AG04450 (cell line): ENCODE measurements at regions not wholly inside any gene's neighbourhood (a gene's known extent, or its start where the extent isn't known, plus 50 kb on each side); places are given as distances from the start of the nearest gene placed in this dataset.
A peak's percentile ranks its signal among the peaks of the same experiment; 100 is the strongest.

Experiments
- CTCF ChIA-PET: fragments of 300-600, 350-600 bp; formaldehyde crosslinking; extraction: SDS; loops from one replicate; lab custom pipeline; 2022; ENCODE audit warnings: antibody characterized with exemption, inconsistent platforms; lab: Charles Lee
- POLR2A ChIA-PET: fragments of 350-600 bp; formaldehyde crosslinking; extraction: SDS; loops from one replicate; lab custom pipeline; 2021; ENCODE audit warnings: antibody characterized with exemption, inconsistent platforms; lab: Yijun Ruan, JAX
- DNase-seq: peaks from one replicate; pipeline ENCODE4 v3.0.0-alpha.2; 2011; ENCODE audit warnings: low read depth, low spot score
- H3K27ac ChIP-seq: one replicate; pipeline ENCODE4 v1.5.1; 2012; ENCODE audit warnings: low read depth, low read length, control low read depth
- H3K27me3 ChIP-seq: one replicate; pipeline ENCODE4 v1.6.0; 2012; ENCODE audit warnings: low read length; ENCODE audit not compliant: control insufficient read depth, insufficient read depth
- H3K4me3 ChIP-seq: 2 replicates; pipeline ENCODE4 v1.5.1; 2011; ENCODE audit warnings: mild to moderate bottlenecking, low read depth, low read length, control low read depth
- H3K9me3 ChIP-seq: 2 replicates; pipeline ENCODE4 v1.5.1; 2012; ENCODE audit warnings: low read length; ENCODE audit not compliant: control insufficient read depth, insufficient read depth
- TF ChIP-seq, protein P1 (sequence below): IDR thresholded peaks from 2 replicates; pipeline ENCODE4 v1.5.1; 2011; ENCODE audit warnings: low read depth, low read length, control low read depth, inconsistent platforms

DNA sequence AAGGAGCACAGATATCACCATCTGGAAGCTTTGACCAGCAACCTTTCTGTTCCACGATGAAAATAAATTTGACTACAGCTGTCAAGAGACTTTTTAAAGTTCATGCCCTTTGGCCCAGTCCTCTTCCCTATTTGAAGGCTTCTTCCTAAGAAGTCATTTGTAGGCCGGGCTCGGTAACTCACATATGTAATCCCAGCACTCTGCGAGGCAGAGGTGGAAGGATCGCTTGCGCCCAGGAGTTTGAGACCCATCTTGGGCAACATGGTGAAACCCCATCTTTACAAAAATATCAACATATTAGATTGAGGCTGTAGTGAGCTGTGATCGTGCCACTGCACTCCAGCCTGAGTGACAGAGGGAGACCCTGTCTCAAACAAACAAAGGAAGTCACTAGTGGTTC is 58.3 kb upstream of the IFFO2 start:
- Histone ChIP-seq H3K27ac (no peak overlapping the region), H3K27me3 (no peaks in the 10 kb centered on the region), H3K9me3 (no peaks in the 10 kb centered on the region), H3K4me3 (no peak overlapping the region)
- ChIA-PET POLR2A (no interaction called here), CTCF (interaction anchor here (0.7 kb wide), 1 partner anchor 108 kb away, joined by 3 read pairs; no protein-coding TSS in a partner anchor)
- DNase-seq: no peak
- TF ChIP-seq, protein P1, sequence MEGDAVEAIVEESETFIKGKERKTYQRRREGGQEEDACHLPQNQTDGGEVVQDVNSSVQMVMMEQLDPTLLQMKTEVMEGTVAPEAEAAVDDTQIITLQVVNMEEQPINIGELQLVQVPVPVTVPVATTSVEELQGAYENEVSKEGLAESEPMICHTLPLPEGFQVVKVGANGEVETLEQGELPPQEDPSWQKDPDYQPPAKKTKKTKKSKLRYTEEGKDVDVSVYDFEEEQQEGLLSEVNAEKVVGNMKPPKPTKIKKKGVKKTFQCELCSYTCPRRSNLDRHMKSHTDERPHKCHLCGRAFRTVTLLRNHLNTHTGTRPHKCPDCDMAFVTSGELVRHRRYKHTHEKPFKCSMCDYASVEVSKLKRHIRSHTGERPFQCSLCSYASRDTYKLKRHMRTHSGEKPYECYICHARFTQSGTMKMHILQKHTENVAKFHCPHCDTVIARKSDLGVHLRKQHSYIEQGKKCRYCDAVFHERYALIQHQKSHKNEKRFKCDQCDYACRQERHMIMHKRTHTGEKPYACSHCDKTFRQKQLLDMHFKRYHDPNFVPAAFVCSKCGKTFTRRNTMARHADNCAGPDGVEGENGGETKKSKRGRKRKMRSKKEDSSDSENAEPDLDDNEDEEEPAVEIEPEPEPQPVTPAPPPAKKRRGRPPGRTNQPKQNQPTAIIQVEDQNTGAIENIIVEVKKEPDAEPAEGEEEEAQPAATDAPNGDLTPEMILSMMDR: no peak

DNA sequence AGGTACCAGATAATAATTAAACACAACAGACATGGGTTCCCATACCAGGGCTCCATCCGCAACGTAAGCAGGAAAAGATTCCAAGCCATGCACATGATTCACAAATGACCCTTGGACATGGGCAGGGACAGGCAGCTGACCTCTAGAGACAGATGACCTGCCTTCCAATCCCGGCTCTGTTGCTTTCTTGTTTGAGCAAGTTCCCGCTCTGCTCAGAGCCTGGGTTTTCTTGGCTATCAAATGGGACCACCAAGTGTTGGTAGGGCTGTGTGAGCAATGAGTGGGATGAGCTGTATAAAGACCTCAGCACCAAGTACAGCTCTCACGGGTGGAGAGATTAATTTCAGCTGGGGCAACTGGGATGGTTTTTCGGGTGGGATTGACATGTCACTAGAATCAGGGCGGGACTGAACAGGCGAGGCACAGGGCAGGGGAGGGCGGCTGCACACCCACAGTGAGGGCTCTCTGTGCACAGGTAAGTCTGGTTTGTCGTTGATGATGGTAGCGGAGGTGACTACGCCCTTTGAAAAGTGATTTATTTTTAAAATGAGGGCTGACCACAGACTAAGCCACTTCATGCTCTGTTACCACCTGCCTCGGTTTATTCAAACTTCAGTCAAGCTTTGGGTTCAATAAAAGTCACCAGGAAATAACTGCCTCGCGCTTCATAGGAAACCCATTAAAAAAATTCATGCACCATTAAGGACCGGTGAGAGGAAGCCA is 57.5 kb upstream of the IFFO2 start:
- Histone ChIP-seq H3K4me3 (no peak overlapping the region), H3K27ac (no peak overlapping the region), H3K27me3 (no peaks in the 10 kb centered on the region), H3K9me3 (no peaks in the 10 kb centered on the region)
- ChIA-PET POLR2A (no interaction called here), CTCF (interaction anchor here (0.7 kb wide), 1 partner anchor 107 kb away, joined by 3 read pairs; no protein-coding TSS in a partner anchor)
- TF ChIP-seq, protein P1: no peak
- DNase-seq: no peak

DNA sequence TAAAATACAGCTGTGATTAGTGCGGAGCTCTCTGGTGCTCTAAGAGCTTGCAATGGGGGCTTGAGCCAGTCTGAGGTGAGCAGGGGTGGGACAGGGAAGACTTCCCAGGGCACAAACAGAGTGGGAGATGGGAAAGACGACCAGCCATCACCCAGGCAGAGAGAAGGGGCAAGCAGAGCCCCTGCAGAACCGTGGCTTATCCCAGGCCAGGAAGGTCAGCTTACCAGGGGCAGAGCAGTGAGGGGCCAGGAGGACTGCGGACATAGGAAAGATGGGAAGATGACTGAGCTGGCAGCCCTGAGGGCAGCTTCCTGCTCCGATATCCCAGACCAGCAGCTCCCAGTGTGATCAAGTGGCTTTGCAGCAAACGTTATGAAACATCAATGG is 55.4 kb upstream of the IFFO2 start:
- TF ChIP-seq, protein P1: no peak
- POLR2A ChIA-PET: no interaction called here

DNA sequence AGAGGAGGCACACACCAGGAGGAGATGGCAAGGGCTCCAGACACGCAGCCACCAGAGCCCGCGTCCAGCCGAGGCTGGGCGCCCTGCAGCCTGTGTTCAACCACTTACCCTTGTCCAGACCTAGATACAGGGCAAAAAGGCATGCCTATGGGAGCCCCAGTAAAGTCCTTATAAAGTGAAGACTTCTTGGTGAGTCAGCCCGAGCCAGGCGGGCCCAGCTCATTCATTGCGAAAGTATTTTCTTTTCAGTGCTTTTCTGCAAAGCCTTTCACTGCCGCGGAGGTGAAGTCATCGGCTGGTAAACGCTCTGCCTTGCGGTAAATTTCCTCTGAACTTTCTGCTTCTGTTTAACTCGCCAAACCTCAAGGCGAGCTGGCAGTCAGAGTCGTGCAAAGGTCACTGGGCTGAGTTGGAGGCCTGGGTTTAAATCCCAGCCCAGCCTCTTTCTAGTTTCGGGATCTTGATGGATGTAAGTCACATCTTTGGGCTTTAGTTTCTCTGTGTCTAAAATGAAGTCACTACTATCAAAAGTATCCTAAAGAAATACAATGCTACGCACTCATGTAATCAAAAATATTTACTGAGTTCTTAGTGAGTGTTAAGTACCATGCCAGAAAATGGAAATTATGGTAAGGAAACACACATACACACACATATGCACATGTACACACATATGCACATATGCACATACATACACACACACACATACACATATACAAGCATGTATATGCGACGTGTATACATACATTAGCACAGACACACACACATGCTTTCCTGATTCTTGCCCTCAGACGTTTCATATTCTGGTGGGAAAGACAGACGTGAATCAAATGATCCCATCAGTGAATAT is 54.7 kb upstream of the IFFO2 start:
- TF ChIP-seq, protein P1: no peak
- H3K4me3 ChIP-seq: no peak overlapping the region
- ChIA-PET POLR2A (interaction anchor here (1.2 kb wide), 1 partner anchor 55 kb away, joined by 5 read pairs; the partner anchor contains the start of gene IFFO2), CTCF (interaction anchor here (0.7 to 2.7 kb wide), 4 partner anchors 54 to 104 kb away, joined by 3 to 13 read pairs (median 6); partner anchors contain the start of gene IFFO2)
- H3K27ac ChIP-seq: peak overlapping the region; percentile 92
- H3K9me3 ChIP-seq: no peaks in the 10 kb centered on the region
- H3K27me3 ChIP-seq: no peaks in the 10 kb centered on the region
- DNase-seq: peak; percentile 92

More for the DNA sequence above, 55.4 kb upstream of the IFFO2 start:
- no peak overlapping the region for H3K4me3 ChIP-seq
- H3K27me3 ChIP-seq: no peaks in the 10 kb centered on the region
- H3K9me3 ChIP-seq: no peaks in the 10 kb centered on the region
- peak overlapping the region; percentile 71 for H3K27ac ChIP-seq
- CTCF ChIA-PET: interaction anchor here (0.6 to 2.7 kb wide), 5 partner anchors 13 to 104 kb away, joined by 3 to 13 read pairs (median 4); partner anchors contain the start of gene IFFO2
- DNase-seq: no peak
